ENCODE measurements at regions not wholly inside any gene's neighbourhood (a gene's known extent, or its start where the extent isn't known, plus 50 kb on each side); places are given as distances from the start of the nearest gene placed in this dataset.
"Not testable (repeated sequence)": the region's sequence is repeated elsewhere in the genome, so short reads cannot be mapped to it uniquely, and the experiment has no call there.

DNA sequence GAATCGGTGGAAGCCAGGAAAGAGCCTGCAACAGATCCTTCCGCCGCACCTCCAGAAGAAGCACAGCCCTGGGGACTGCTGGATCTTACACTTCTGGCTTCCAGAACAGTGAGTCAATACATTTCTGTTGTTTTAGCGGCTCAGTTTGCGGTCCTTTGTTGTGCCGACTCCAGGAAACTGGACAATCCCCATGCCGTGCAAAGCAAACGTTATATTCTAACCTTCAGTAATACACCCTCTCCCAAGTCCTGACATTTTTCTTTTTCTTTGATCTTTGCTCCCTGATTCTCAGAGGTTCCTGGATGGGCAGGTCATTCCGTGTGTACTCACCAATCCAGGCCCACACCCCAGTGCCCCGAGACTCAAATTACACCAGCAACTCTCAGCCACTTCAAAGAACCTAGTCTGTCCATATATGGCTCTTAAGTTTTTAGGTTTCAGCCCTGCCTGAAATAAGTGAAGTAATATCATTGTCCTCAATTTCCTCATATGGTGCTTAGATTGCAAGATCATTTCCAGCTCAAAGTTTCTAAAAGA is 387.1 kb upstream of the SGCG start:
- in situ Hi-C loops (cut with MboI; ENCODE audit: low sequenced_read_pairs in 4 of 4) (loop anchor here in 2 of 4 donors (25.0 kb wide), 2 partner anchors 219 to 1156 kb away; no protein-coding TSS in a partner anchor), intact Hi-C loops (cut with DNase I; ENCODE audit: low total_unique reads) (no loop called here)
- Histone ChIP-seq H3K9me3 (no peaks in the 10 kb centered on the region), H3K4me1 (no peaks in the 10 kb centered on the region), H3K27me3 (peaks cover 0 to 4% (median 4%) of the 10 kb centered on the region in 3 donors), H3K36me3 (no peaks in the 10 kb centered on the region), H3K27ac (no peak overlapping the region), H3K4me3 (no peak overlapping the region)
- DNase-seq (no peak), ATAC-seq (no peak)
- TF ChIP-seq, protein P1, sequence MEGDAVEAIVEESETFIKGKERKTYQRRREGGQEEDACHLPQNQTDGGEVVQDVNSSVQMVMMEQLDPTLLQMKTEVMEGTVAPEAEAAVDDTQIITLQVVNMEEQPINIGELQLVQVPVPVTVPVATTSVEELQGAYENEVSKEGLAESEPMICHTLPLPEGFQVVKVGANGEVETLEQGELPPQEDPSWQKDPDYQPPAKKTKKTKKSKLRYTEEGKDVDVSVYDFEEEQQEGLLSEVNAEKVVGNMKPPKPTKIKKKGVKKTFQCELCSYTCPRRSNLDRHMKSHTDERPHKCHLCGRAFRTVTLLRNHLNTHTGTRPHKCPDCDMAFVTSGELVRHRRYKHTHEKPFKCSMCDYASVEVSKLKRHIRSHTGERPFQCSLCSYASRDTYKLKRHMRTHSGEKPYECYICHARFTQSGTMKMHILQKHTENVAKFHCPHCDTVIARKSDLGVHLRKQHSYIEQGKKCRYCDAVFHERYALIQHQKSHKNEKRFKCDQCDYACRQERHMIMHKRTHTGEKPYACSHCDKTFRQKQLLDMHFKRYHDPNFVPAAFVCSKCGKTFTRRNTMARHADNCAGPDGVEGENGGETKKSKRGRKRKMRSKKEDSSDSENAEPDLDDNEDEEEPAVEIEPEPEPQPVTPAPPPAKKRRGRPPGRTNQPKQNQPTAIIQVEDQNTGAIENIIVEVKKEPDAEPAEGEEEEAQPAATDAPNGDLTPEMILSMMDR (IDR thresholded peaks at IDR 0.05 in 4 of 5, conservative IDR thresholded peaks at IDR 0.05 in 1 of 5): no peak
- TF ChIP-seq POLR2A (IDR thresholded peaks at IDR 0.05): no peak

DNA sequence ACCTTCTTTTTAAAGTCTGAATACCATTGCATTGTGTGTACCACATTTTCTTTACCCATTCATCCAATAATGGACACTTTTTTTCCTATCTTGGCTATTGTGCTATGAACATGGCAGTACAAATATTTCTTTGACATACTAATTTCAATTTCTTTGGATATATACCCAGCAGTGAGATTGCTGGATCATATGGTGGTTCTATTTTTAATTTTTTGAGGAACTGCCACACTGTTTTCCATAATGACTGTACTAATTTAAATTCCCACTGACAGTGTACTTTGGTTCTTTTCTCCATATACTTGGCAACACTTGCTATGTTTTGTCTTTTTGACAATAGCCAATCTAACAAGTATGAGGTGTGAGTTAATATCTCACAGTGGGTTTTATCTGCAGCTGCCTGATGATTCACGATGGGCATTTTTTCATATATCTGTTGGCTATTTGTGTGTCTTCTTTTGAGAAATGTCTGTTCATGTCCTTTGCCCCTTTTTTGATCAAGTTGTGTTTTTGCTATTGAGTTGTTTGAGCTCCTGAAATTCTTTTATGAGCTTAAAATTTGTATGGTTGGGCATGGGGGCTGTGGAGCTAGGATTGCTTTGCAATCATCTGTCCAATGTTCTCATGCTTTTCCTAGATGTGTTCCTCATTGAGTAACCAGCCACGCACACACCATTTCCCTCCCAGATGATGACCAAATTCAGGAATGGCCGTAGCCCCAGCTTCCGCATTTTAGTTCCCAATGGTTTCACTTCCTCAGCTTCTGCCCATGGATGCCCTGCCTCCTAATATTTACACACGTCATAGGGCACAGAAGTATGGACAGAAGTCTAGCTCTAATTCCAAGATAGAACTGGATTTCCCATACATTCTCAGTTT is 380.0 kb upstream of the SGCG start:
- no peaks in the 10 kb centered on the region for H3K27me3 ChIP-seq
- DNase-seq (peak; percentile 14 to 41), ATAC-seq (no peak)
- TF ChIP-seq POLR2A (IDR thresholded peaks at IDR 0.05): no peak
- TF ChIP-seq, protein P1 (IDR thresholded peaks at IDR 0.05 in 4 of 5, conservative IDR thresholded peaks at IDR 0.05 in 1 of 5): no peak
- no peaks in the 10 kb centered on the region for H3K4me1 ChIP-seq
- H3K4me3 ChIP-seq: no peak overlapping the region
- H3K27ac ChIP-seq: no peak overlapping the region
- intact Hi-C loops (cut with DNase I; ENCODE audit: low total_unique reads): loop anchor here (2.0 kb wide), 1 partner anchor 220 kb away; no protein-coding TSS in a partner anchor
- H3K9me3 ChIP-seq: no peaks in the 10 kb centered on the region
- no peaks in the 10 kb centered on the region for H3K36me3 ChIP-seq
- in situ Hi-C loops (cut with MboI; ENCODE audit: low sequenced_read_pairs in 4 of 4): loop anchor here in 3 of 4 donors (10.0 to 25.0 kb wide), 3 partner anchors 212 to 512 kb away; no protein-coding TSS in a partner anchor

DNA sequence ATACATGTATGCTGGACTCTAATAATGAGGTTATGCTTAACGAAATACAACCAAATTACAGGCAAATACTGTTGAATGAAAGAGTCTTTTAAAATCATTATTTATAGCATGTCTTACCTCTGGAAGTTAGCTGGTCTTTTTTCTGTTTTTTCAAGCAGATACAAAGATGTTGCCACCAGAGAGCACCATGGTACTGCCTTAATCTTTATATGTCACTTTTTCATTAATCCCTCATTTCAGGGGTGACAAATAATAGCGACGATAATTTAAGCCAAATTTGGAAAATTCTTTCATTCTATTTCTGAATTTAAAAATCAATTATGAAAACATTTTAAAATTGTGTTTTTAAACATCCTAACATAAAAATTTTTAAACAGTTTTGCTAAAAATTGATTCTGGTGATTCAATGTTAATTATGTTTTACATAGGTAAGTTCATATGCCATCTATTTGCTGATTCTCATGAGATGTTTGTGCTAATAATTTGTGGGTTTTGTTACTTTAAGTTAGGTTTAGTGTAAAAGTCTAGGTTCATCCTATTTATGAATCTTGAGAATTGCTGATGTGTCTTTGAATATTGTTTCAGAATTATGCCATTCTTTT is 379.3 kb upstream of the SGCG start:
- TF ChIP-seq POLR2A (IDR thresholded peaks at IDR 0.05): no peak
- TF ChIP-seq, protein P1 (IDR thresholded peaks at IDR 0.05 in 4 of 5, conservative IDR thresholded peaks at IDR 0.05 in 1 of 5): peak in 1 of 5 experiments; percentile 25
- Histone ChIP-seq H3K4me3 (no peak overlapping the region), H3K9me3 (no peaks in the 10 kb centered on the region), H3K27ac (no peak overlapping the region), H3K4me1 (no peaks in the 10 kb centered on the region), H3K36me3 (no peaks in the 10 kb centered on the region), H3K27me3 (no peaks in the 10 kb centered on the region)
- intact Hi-C loops (cut with DNase I; ENCODE audit: low total_unique reads): loop anchor here (2.0 kb wide), 1 partner anchor 219 kb away; no protein-coding TSS in a partner anchor
- in situ Hi-C loops (cut with MboI; ENCODE audit: low sequenced_read_pairs in 4 of 4): loop anchor here in 3 of 4 donors (10.0 to 25.0 kb wide), 3 partner anchors 211 to 511 kb away; no protein-coding TSS in a partner anchor
- DNase-seq (no peak), ATAC-seq (no peak)

DNA sequence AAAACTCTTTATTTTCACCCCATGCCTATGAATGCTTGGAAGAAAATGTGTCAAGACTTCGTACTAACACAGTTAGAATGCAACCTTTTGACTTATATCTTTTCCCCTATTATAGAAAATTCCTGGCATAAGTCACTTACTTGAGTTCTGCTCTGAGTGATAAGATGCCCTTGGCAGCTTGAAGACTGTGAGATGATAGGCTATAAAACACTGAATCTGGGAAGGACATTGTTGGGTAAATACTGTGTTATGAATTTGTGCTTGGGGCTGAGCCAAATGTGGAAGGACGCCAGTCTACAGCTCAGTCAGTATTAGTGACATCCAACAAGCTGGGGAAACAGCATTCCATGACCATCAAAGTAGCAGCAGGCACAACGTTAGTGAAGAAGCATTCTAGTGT is 368.0 kb upstream of the SGCG start:
- Histone ChIP-seq H3K9me3 (no peaks in the 10 kb centered on the region), H3K27me3 (no peaks in the 10 kb centered on the region), H3K4me1 (no peaks in the 10 kb centered on the region), H3K36me3 (no peaks in the 10 kb centered on the region), H3K27ac (no peak overlapping the region), H3K4me3 (no peak overlapping the region)
- no peak for TF ChIP-seq POLR2A (IDR thresholded peaks at IDR 0.05)
- TF ChIP-seq, protein P1 (IDR thresholded peaks at IDR 0.05 in 4 of 5, conservative IDR thresholded peaks at IDR 0.05 in 1 of 5): no peak
- DNase-seq: peak in 1 of 2 donors; percentile 15
- in situ Hi-C loops (cut with MboI; ENCODE audit: low sequenced_read_pairs in 4 of 4) (loop anchor here in 3 of 4 donors (25.0 kb wide), 2 partner anchors 200 to 500 kb away; no protein-coding TSS in a partner anchor), intact Hi-C loops (cut with DNase I; ENCODE audit: low total_unique reads) (no loop called here)
- ATAC-seq: no peak

- H3K27ac ChIP-seq; DNase-seq; H3K36me3 ChIP-seq; H3K4me1 ChIP-seq; H3K27me3 ChIP-seq; H3K4me3 ChIP-seq; H3K9me3 ChIP-seq; ATAC-seq; intact Hi-C loops (cut with DNase I; ENCODE audit: low total_unique reads): not testable (repeated sequence)
- in situ Hi-C loops (cut with MboI; ENCODE audit: low sequenced_read_pairs in 4 of 4): loop anchor here in 3 of 4 donors (25.0 kb wide), 2 partner anchors 199 to 499 kb away; no protein-coding TSS in a partner anchor
Measured at GRCh38 chr13:22813531-22814377, 367.0 kb upstream of the SGCG start.

GRCh38 chr13:22814433-22814832 is 366.3 kb upstream of the SGCG start:
- intact Hi-C loops (cut with DNase I; ENCODE audit: low total_unique reads): not testable (repeated sequence)

More at GRCh38 chr13:22814433-22814832, 366.3 kb upstream of the SGCG start:
- H3K4me1 ChIP-seq, ATAC-seq, H3K36me3 ChIP-seq, H3K27ac ChIP-seq, H3K27me3 ChIP-seq, H3K4me3 ChIP-seq, DNase-seq, H3K9me3 ChIP-seq: not testable (repeated sequence)
- in situ Hi-C loops (cut with MboI; ENCODE audit: low sequenced_read_pairs in 4 of 4): loop anchor here in 3 of 4 donors (25.0 kb wide), 2 partner anchors 198 to 498 kb away; no protein-coding TSS in a partner anchor

Data from gastrocnemius medialis (tissue), 4 donors.